HepG2 (cell line): ENCODE measurements at regions not wholly inside any gene's neighbourhood (a gene's known extent, or its start where the extent isn't known, plus 50 kb on each side); places are given as distances from the start of the nearest gene placed in this dataset.
"Not testable (repeated sequence)": the region's sequence is repeated elsewhere in the genome, so short reads cannot be mapped to it uniquely, and the experiment has no call there.

Source experiments
- ATAC-seq: fragments of 200-7000 bp; cut with Tn5 transposase; 3 replicates; pipeline ENCODE4 v1.9.1; 2020; ENCODE audit warnings: mild to moderate bottlenecking, moderate library complexity
- BruUV-seq: library from RNA; stranded (reverse); fragments of 400-500 nt; replicated peaks from 2 replicates; lab custom pipeline; 2021; lab: Mats Ljungman, UMichigan
- CTCF ChIA-PET: fragments of 300-600 bp; formaldehyde crosslinking; extraction: SDS; loops from one replicate; lab custom pipeline; 2021; ENCODE audit warnings: low total read pairs, inconsistent platforms, low intra/inter-chr PET ratio; lab: Yijun Ruan, JAX
- POLR2A ChIA-PET: fragments of 350-600 bp; sonication (Branson Sonifier 250); formaldehyde crosslinking; loops from one replicate; lab custom pipeline; 2020; ENCODE audit warnings: antibody characterized with exemption, inconsistent platforms; lab: Yijun Ruan, JAX
- DNase-seq: peaks from one replicate; pipeline ENCODE4 v3.0.0-alpha.2; 2015; ENCODE audit warnings: low spot score
- FAIRE-seq: peaks from 3 replicates; lab custom pipeline; 2011; peaks lifted over from hg19 to GRCh38; lab: Jason Lieb, UNC
- H2AFZ ChIP-seq: one replicate; pipeline ENCODE4 v1.6.1; 2011; ENCODE audit warnings: low read length, inconsistent platforms
- H3K27ac ChIP-seq: fragments of 300-600 bp; 3 replicates; pipeline ENCODE4 v1.8.0; 2011; ENCODE audit warnings: mixed run types, mild to moderate bottlenecking, mixed read lengths, low read length, inconsistent platforms; ENCODE audit not compliant: insufficient read depth; ENCODE audit errors: extremely low read length
- H3K27me3 ChIP-seq, 2 experiments: fragments of 200-600 bp in 1 of 2; 2 replicates in 1 of 2; 3 replicates in 1 of 2; pipeline versions ENCODE4 v1.6.0 to v1.8.0; 2011; ENCODE audit warnings: low read length in 2 of 2, mild to moderate bottlenecking in 2 of 2, moderate library complexity in 2 of 2, inconsistent platforms in 1 of 2; ENCODE audit not compliant: insufficient read depth in 2 of 2, control insufficient read depth in 1 of 2
- H3K36me3 ChIP-seq, 2 experiments: fragments of 200-600 bp in 1 of 2; replicated peaks in 1 of 2; 2 replicates in 1 of 2; 3 replicates in 1 of 2; pipeline versions ENCODE4 v1.5.1 to v1.8.0; 2011; ENCODE audit warnings: low read length in 2 of 2, inconsistent platforms in 1 of 2; ENCODE audit not compliant: insufficient read depth in 2 of 2, control insufficient read depth in 1 of 2
- H3K4me1 ChIP-seq: 2 replicates; pipeline ENCODE4 v1.5.1; 2012; ENCODE audit warnings: low read length, inconsistent platforms; ENCODE audit not compliant: insufficient read depth
- H3K4me2 ChIP-seq: 2 replicates; pipeline ENCODE4 v1.6.0; 2011; ENCODE audit warnings: low read depth, low read length, inconsistent platforms
- H3K4me3 ChIP-seq, 3 experiments: fragments of 200-600 bp in 1 of 3; sonication (generic), shearing (Covaris generic) in 1 of 3; replicated peaks in 1 of 3; 2 replicates each; pipeline ENCODE4 v1.5.1; 2011 to 2016; ENCODE audit warnings: low read length in 3 of 3, inconsistent platforms in 2 of 3, low read depth in 2 of 3, mild to moderate bottlenecking in 2 of 3, control low read depth in 1 of 3, mixed read lengths in 1 of 3; ENCODE audit not compliant: insufficient read depth in 1 of 3
- H3K79me2 ChIP-seq: one replicate; pipeline ENCODE4 v1.6.1; 2011; ENCODE audit warnings: low read length, inconsistent platforms; ENCODE audit not compliant: insufficient read depth
- H3K9ac ChIP-seq: 2 replicates; pipeline ENCODE4 v1.6.0; 2011; ENCODE audit warnings: mild to moderate bottlenecking, low read depth, low read length, inconsistent platforms; ENCODE audit not compliant: insufficient read depth
- H3K9me3 ChIP-seq: 2 replicates; pipeline ENCODE4 v1.5.1; 2012; ENCODE audit warnings: mild to moderate bottlenecking, low read length
- H4K20me1 ChIP-seq: 2 replicates; pipeline ENCODE4 v1.6.0; 2011; ENCODE audit warnings: inconsistent platforms, mild to moderate bottlenecking, low read length, moderate library complexity; ENCODE audit not compliant: insufficient read depth
- BORCS8-MEF2B ChIP-seq: sonication (generic); formaldehyde crosslinking; IDR thresholded peaks from 2 replicates; pipeline ENCODE4 v1.8.0; 2022; ENCODE audit warnings: mild to moderate bottlenecking, missing genetic modification reagents
- LBX2 ChIP-seq: sonication (generic); formaldehyde crosslinking; IDR thresholded peaks from 2 replicates; pipeline ENCODE4 v1.5.0; 2020; ENCODE audit warnings: missing genetic modification reagents, mild to moderate bottlenecking, borderline replicate concordance
- MXD3 ChIP-seq: IDR thresholded peaks from 2 replicates; pipeline ENCODE4 v1.6.1; 2016; ENCODE audit warnings: mild to moderate bottlenecking, missing biosample characterization, missing genetic modification reagents
- NFKBIZ ChIP-seq: IDR thresholded peaks from 2 replicates; pipeline ENCODE4 v1.6.1; 2018; ENCODE audit warnings: missing genetic modification reagents, missing compliant biosample characterization
- NR1H2 ChIP-seq: sonication (generic); formaldehyde crosslinking; IDR thresholded peaks from 2 replicates; pipeline ENCODE4 v1.8.1; 2022; ENCODE audit warnings: low read depth, missing genetic modification reagents, borderline replicate concordance
- NR2C2 ChIP-seq: sonication (generic); formaldehyde crosslinking; IDR thresholded peaks from 2 replicates; pipeline ENCODE4 v1.4.0; 2020; ENCODE audit warnings: missing genetic modification reagents, mild to moderate bottlenecking, moderate library complexity, borderline replicate concordance
- NR2F6 ChIP-seq, 2 experiments: IDR thresholded peaks; 2 replicates each; pipeline ENCODE4 v1.6.1; 2016; ENCODE audit warnings: antibody characterized with exemption in 1 of 2, mild to moderate bottlenecking in 1 of 2
- PITX1 ChIP-seq: sonication (generic); formaldehyde crosslinking; IDR thresholded peaks from 2 replicates; pipeline ENCODE4 v1.5.1; 2020; ENCODE audit warnings: mild to moderate bottlenecking, missing genetic modification reagents
- PRDM15 ChIP-seq: sonication (generic); formaldehyde crosslinking; IDR thresholded peaks from 2 replicates; pipeline ENCODE4 v1.4.0; 2020; ENCODE audit warnings: missing genetic modification reagents
- U2AF2 ChIP-seq: fragments of 200-400 bp; formaldehyde crosslinking; IDR thresholded peaks from 2 replicates; pipeline ENCODE4 v1.6.1; 2017; ENCODE audit warnings: low read depth, mild to moderate bottlenecking, low read length
- ZNF264 ChIP-seq: sonication (generic); formaldehyde crosslinking; IDR thresholded peaks from 2 replicates; pipeline ENCODE4 v1.4.0; 2020; ENCODE audit warnings: missing genetic modification reagents
- ZNF354B ChIP-seq: sonication (generic); formaldehyde crosslinking; IDR thresholded peaks from 2 replicates; pipeline ENCODE4 v1.8.0; 2022; ENCODE audit warnings: mild to moderate bottlenecking, missing genetic modification reagents
- ZNF503 ChIP-seq: sonication (generic); formaldehyde crosslinking; IDR thresholded peaks from 2 replicates; pipeline ENCODE4 v1.4.0; 2020; ENCODE audit warnings: missing genetic modification reagents
- WGBS: methylation state at CpG from one replicate; pipeline ENCODE4 v1.1.6; 2017; ENCODE audit warnings: low lambda C conversion rate; 5-methylcytosine and 5-hydroxymethylcytosine counted together
- in situ Hi-C: cut with HindIII; loops from 2 replicates; pipeline ENCODE4 v1.10.0; 2017; ENCODE audit warnings: low pct_unique_long_range_greater_than_20kb; ENCODE audit not compliant: extremely low pct_ligation_motif_present
- intact Hi-C: fragments of 100-400 bp; cut with micrococcal nuclease; formaldehyde crosslinking; loops from one replicate; pipeline ENCODE4 v1.10.0; 2022; ENCODE audit not compliant: unreplicated experiment

- 76% methylated on average over 5 of the region's 5 CpGs for WGBS
- H3K9ac ChIP-seq, result no peak overlapping the region
- DNase-seq (no peak), FAIRE-seq (no peak), ATAC-seq (no peak)
- ChIA-PET POLR2A (no interaction called here), CTCF (no interaction called here)
- no peak overlapping the region for H3K4me2 ChIP-seq
- no peaks in the 10 kb centered on the region for H4K20me1 ChIP-seq
- in situ Hi-C loops, result no loop called here
- H3K4me1 ChIP-seq, result no peaks in the 10 kb centered on the region
- intact Hi-C loops, result no loop called here
- no peaks in the 10 kb centered on the region for H3K36me3 ChIP-seq
- no peaks in the 10 kb centered on the region for H3K27me3 ChIP-seq
- TF ChIP-seq PRDM15 (CRISPR knock-in tag), result no peak
- no peak for TF ChIP-seq LBX2 (CRISPR knock-in tag)
- TF ChIP-seq U2AF2, result no peak
- TF ChIP-seq ZNF264 (CRISPR knock-in tag), result no peak
- no peak for TF ChIP-seq MXD3 (CRISPR knock-in tag)
- no peak for TF ChIP-seq NR2F6 (IDR thresholded peaks at IDR 0.05)
- TF ChIP-seq NR2F6 (CRISPR knock-in tag; IDR thresholded peaks at IDR 0.05), result no peak
- TF ChIP-seq BORCS8-MEF2B (CRISPR knock-in tag), result no peak
- TF ChIP-seq NFKBIZ (CRISPR knock-in tag), result no peak
- TF ChIP-seq ZNF354B (CRISPR knock-in tag), result no peak
- no peak for TF ChIP-seq NR1H2 (CRISPR knock-in tag)
- TF ChIP-seq NR2C2, result no peak
- TF ChIP-seq PITX1 (CRISPR knock-in tag), result no peak
- TF ChIP-seq ZNF503, result no peak
- H3K4me3 ChIP-seq, result no peak overlapping the region
- BruUV-seq, result no TSS peak
- no peaks in the 10 kb centered on the region for H3K79me2 ChIP-seq
- H3K9me3 ChIP-seq, result no peaks in the 10 kb centered on the region
- H2AFZ ChIP-seq, result no peak overlapping the region
- H3K27ac ChIP-seq, result no peak overlapping the region
Observed at GRCh38 chrX:39067866-39068265, 266.6 kb downstream of the MID1IP1 start.

- H3K4me1 ChIP-seq, ATAC-seq, H3K36me3 ChIP-seq, H3K9me3 ChIP-seq, H3K9ac ChIP-seq, H3K4me3 ChIP-seq, DNase-seq, CTCF ChIA-PET, in situ Hi-C loops, H3K27ac ChIP-seq, H2AFZ ChIP-seq, POLR2A ChIA-PET, BruUV-seq, FAIRE-seq, H3K27me3 ChIP-seq, intact Hi-C loops, H4K20me1 ChIP-seq, H3K79me2 ChIP-seq, H3K4me2 ChIP-seq: not testable (repeated sequence)
- 25% methylated on average over 1 of the region's 1 CpG for WGBS
Observed at GRCh38 chrX:39068634-39069033, 267.4 kb downstream of the MID1IP1 start.
